ENCODE measurements at regions not wholly inside any gene's neighbourhood (a gene's known extent, or its start where the extent isn't known, plus 50 kb on each side); places are given as distances from the start of the nearest gene placed in this dataset.

DNA sequence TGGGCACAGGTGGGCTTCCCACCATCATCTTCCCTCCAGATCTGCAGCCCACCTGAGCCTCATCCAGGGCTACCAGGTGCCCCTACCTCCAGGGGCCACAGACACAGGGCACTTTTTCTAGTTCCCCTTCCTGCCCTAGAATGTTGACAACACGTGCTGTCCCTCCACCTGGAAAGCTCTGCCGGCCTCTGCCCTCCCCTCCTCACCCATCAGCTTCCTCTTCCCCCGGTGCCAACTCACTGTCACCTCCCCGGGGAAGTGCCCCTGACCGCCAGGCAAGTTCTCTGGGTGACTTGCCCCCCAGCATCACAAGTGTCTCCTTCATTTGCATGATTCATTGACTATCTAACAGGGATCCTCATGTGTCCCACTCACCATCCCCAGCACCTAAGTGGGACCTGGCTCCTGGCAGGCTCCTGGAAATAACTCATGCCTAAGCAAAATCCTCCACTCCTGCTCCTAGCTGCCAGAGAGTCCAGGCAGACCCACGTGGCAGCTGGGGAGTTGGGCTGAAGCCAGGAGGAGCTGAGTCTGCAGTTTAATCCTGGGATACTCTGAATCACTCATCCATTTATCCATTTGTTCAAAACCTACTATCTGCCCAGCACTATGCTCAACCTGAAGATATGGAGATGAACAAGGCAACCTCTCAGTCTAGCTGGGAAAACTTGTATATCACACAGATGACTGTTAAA lies 304.4 kb downstream of the FOXL1 start:
- Histone ChIP-seq H3K18ac (ENCODE audit: low read length) (no peak overlapping the region), H4K5ac (ENCODE audit: low read length) (no peak overlapping the region), H3K27ac (ENCODE audit: low read depth, low read length) (no peak overlapping the region), H3K27me3 (ENCODE audit: insufficient read depth, low read length, poor library complexity) (no peaks in the 10 kb centered on the region), H3K4ac (ENCODE audit: low read depth, low read length) (no peak overlapping the region), H3K4me3 (ENCODE audit: low read length) (no peak overlapping the region), H3K9ac (ENCODE audit: low read length) (no peak overlapping the region), H4K8ac (ENCODE audit: low read depth, low read length) (no peak overlapping the region), H2AK5ac (ENCODE audit: low read length) (no peak overlapping the region), H2BK120ac (ENCODE audit: low read depth, low read length) (no peak overlapping the region), H3K4me2 (ENCODE audit: low read length) (no peak overlapping the region), H3K23ac (ENCODE audit: low read length) (peak overlapping the region; percentile 90), H2BK15ac (replicated peaks; ENCODE audit: low read depth) (no peak overlapping the region), H3K79me2 (ENCODE audit: control insufficient read depth, insufficient read depth, low read length) (no peaks in the 10 kb centered on the region), H3K79me1 (ENCODE audit: low read length) (no peaks in the 10 kb centered on the region), H3K36me3 (ENCODE audit: control insufficient read depth, insufficient read depth, low read length) (no peaks in the 10 kb centered on the region), H2BK5ac (ENCODE audit: low read length) (no peak overlapping the region), H3K4me1 (ENCODE audit: control insufficient read depth, low read depth, low read length) (no peaks in the 10 kb centered on the region), H3K56ac (ENCODE audit: low read length) (no peak overlapping the region)
- WGBS (ENCODE audit: extremely low coverage, insufficient coverage, low lambda C conversion rate), result no CpG with 5 or more reads among the region's 6 CpGs
- DNase-seq, result no peak

DNA sequence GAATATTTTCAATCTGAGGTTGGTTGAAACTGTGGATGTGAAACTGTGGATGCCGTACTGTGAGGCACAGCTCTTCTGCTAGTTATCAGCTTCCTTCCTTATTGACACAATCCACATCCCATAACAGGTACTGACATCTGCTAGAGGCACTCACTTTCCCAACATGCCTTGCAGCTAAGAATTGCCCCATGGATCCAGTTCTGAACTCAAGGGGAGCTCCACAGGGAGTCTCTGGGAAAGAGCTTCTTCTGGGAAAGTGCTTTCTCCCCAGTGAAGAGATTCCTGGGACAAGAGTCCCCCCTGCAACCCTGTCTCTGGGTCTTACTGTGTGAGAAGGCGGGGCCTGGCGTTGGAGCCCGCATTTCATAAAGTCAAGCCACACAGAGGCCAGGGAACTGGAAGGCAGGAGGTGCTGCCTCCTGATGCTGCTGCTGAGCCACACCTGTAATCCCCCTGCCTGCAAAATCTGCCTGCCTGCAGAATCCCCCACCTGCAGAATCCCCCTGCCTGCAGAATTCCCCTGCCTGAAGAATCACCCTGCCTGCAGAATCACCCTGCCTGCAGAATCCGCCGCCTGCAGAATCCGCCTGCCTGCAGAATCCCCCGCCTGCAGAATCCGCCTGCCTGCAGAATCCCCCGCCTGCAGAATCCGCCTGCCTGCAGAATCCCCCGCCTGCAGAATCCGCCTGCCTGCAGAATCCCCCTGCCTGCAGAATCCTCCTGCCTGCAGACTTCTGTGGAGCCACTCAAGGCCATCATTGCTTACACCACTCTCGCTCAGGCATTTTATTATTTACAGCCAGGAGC lies 305.4 kb downstream of the FOXL1 start:
- WGBS (ENCODE audit: extremely low coverage, insufficient coverage, low lambda C conversion rate), result no CpG with 5 or more reads among the region's 14 CpGs
- no peaks in the 10 kb centered on the region for H3K79me2 ChIP-seq (ENCODE audit: control insufficient read depth, insufficient read depth, low read length)
- DNase-seq, result peak; percentile 19

DNA sequence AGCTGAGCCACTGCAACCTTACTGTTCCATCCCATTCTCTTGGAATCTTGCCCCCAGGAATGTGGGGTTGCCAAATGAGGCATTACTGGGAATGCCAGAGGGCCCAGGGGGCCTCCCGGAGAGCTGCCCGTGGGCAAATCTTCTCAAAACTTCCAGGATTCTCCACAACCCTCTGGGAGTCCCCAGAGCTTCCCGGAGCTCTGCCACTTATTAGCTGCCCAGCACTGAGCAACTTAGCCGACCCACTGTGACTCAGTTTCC lies 306.0 kb downstream of the FOXL1 start:
- Histone ChIP-seq H3K27me3 (ENCODE audit: insufficient read depth, low read length, poor library complexity) (no peaks in the 10 kb centered on the region), H3K4ac (ENCODE audit: low read depth, low read length) (no peak overlapping the region), H2BK5ac (ENCODE audit: low read length) (no peak overlapping the region), H3K9ac (ENCODE audit: low read length) (no peak overlapping the region), H2BK120ac (ENCODE audit: low read depth, low read length) (no peak overlapping the region), H3K4me2 (ENCODE audit: low read length) (no peak overlapping the region), H4K5ac (ENCODE audit: low read length) (no peak overlapping the region), H3K27ac (ENCODE audit: low read depth, low read length) (no peak overlapping the region), H2AK5ac (ENCODE audit: low read length) (no peak overlapping the region), H3K79me1 (ENCODE audit: low read length) (no peaks in the 10 kb centered on the region), H3K79me2 (ENCODE audit: control insufficient read depth, insufficient read depth, low read length) (no peaks in the 10 kb centered on the region), H2BK15ac (replicated peaks; ENCODE audit: low read depth) (no peak overlapping the region), H3K4me3 (ENCODE audit: low read length) (no peak overlapping the region), H3K56ac (ENCODE audit: low read length) (no peak overlapping the region), H3K23ac (ENCODE audit: low read length) (no peak overlapping the region), H3K18ac (ENCODE audit: low read length) (no peak overlapping the region), H4K8ac (ENCODE audit: low read depth, low read length) (no peak overlapping the region), H3K36me3 (ENCODE audit: control insufficient read depth, insufficient read depth, low read length) (no peaks in the 10 kb centered on the region), H3K4me1 (ENCODE audit: control insufficient read depth, low read depth, low read length) (no peaks in the 10 kb centered on the region)
- WGBS (ENCODE audit: extremely low coverage, insufficient coverage, low lambda C conversion rate), result no CpG with 5 or more reads among the region's 4 CpGs
- peak; percentile 13 for DNase-seq

More for the DNA sequence above, 305.4 kb downstream of the FOXL1 start:
- Histone ChIP-seq H2AK5ac (ENCODE audit: low read length) (no peak overlapping the region), H3K4me1 (ENCODE audit: control insufficient read depth, low read depth, low read length) (no peaks in the 10 kb centered on the region), H3K56ac (ENCODE audit: low read length) (no peak overlapping the region), H4K5ac (ENCODE audit: low read length) (no peak overlapping the region), H3K36me3 (ENCODE audit: control insufficient read depth, insufficient read depth, low read length) (no peaks in the 10 kb centered on the region), H3K27me3 (ENCODE audit: insufficient read depth, low read length, poor library complexity) (no peaks in the 10 kb centered on the region), H3K18ac (ENCODE audit: low read length) (no peak overlapping the region), H3K79me1 (ENCODE audit: low read length) (no peaks in the 10 kb centered on the region), H3K23ac (ENCODE audit: low read length) (no peak overlapping the region), H4K8ac (ENCODE audit: low read depth, low read length) (no peak overlapping the region), H2BK5ac (ENCODE audit: low read length) (no peak overlapping the region), H3K9ac (ENCODE audit: low read length) (no peak overlapping the region), H3K4me3 (ENCODE audit: low read length) (no peak overlapping the region), H3K27ac (ENCODE audit: low read depth, low read length) (no peak overlapping the region), H2BK15ac (replicated peaks; ENCODE audit: low read depth) (no peak overlapping the region), H3K4ac (ENCODE audit: low read depth, low read length) (no peak overlapping the region), H2BK120ac (ENCODE audit: low read depth, low read length) (no peak overlapping the region), H3K4me2 (ENCODE audit: low read length) (no peak overlapping the region)

DNA sequence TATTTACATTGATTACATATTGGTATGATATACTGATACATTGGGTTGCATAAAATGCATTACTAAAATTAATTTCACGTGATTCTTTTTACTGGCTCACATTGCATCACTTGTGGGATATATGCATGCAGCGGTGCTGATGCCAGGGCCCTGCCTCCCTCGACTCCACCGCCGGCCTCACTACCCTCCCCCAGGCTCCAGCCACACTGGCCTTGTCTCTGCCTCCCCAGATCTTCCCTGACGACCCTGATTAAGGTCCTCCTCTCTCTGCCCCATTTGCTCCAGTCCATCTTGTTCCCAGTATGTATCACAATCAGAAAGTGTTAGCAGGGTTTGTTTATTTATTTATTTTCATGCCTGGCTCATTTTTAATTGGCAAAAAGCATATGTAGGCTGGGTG lies 306.8 kb downstream of the FOXL1 start:
- no peak overlapping the region for H4K5ac ChIP-seq (ENCODE audit: low read length)
- H3K18ac ChIP-seq (ENCODE audit: low read length), result no peak overlapping the region
- H3K4ac ChIP-seq (ENCODE audit: low read depth, low read length), result no peak overlapping the region
- WGBS (ENCODE audit: extremely low coverage, insufficient coverage, low lambda C conversion rate), result no CpG with 5 or more reads among the region's 6 CpGs
- H2BK120ac ChIP-seq (ENCODE audit: low read depth, low read length), result no peak overlapping the region
- H2BK5ac ChIP-seq (ENCODE audit: low read length), result no peak overlapping the region
- no peak overlapping the region for H3K27ac ChIP-seq (ENCODE audit: low read depth, low read length)
- H3K9ac ChIP-seq (ENCODE audit: low read length), result no peak overlapping the region
- H4K8ac ChIP-seq (ENCODE audit: low read depth, low read length), result no peak overlapping the region
- H2BK15ac ChIP-seq (replicated peaks; ENCODE audit: low read depth), result no peak overlapping the region
- H3K4me2 ChIP-seq (ENCODE audit: low read length), result no peak overlapping the region
- DNase-seq, result no peak
- no peak overlapping the region for H3K56ac ChIP-seq (ENCODE audit: low read length)
- no peaks in the 10 kb centered on the region for H3K4me1 ChIP-seq (ENCODE audit: control insufficient read depth, low read depth, low read length)
- no peaks in the 10 kb centered on the region for H3K79me2 ChIP-seq (ENCODE audit: control insufficient read depth, insufficient read depth, low read length)
- H3K79me1 ChIP-seq (ENCODE audit: low read length), result no peaks in the 10 kb centered on the region
- H3K4me3 ChIP-seq (ENCODE audit: low read length), result no peak overlapping the region
- H2AK5ac ChIP-seq (ENCODE audit: low read length), result no peak overlapping the region
- H3K23ac ChIP-seq (ENCODE audit: low read length), result no peak overlapping the region
- no peaks in the 10 kb centered on the region for H3K36me3 ChIP-seq (ENCODE audit: control insufficient read depth, insufficient read depth, low read length)
- no peaks in the 10 kb centered on the region for H3K27me3 ChIP-seq (ENCODE audit: insufficient read depth, low read length, poor library complexity)

DNA sequence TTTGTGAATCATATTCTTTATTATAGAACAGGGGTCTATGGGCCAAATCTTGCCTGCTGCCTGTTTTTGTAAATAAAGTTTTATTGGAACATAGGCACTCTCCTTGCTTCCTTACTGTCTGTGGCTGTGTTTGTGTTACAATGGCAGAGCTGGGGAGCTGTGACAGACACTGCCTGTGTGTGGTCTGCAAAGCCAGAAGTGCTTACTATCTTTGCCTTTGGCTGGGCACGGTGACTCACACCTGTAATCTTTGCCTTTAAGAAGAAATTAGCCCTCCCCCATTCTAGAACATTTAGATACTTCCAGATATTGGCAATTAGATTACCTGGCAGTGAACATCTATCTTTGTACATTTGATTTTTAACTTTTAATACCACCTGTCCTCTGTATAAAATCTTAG lies 308.3 kb downstream of the FOXL1 start:
- Histone ChIP-seq H3K4me3 (ENCODE audit: low read length) (no peak overlapping the region), H3K9ac (ENCODE audit: low read length) (no peak overlapping the region), H3K79me1 (ENCODE audit: low read length) (no peaks in the 10 kb centered on the region), H3K23ac (ENCODE audit: low read length) (no peak overlapping the region), H3K18ac (ENCODE audit: low read length) (no peak overlapping the region), H2BK5ac (ENCODE audit: low read length) (no peak overlapping the region), H3K27ac (ENCODE audit: low read depth, low read length) (no peak overlapping the region), H4K8ac (ENCODE audit: low read depth, low read length) (no peak overlapping the region), H2AK5ac (ENCODE audit: low read length) (no peak overlapping the region), H3K56ac (ENCODE audit: low read length) (no peak overlapping the region), H3K4ac (ENCODE audit: low read depth, low read length) (no peak overlapping the region), H3K4me1 (ENCODE audit: control insufficient read depth, low read depth, low read length) (no peaks in the 10 kb centered on the region), H3K79me2 (ENCODE audit: control insufficient read depth, insufficient read depth, low read length) (no peaks in the 10 kb centered on the region), H2BK120ac (ENCODE audit: low read depth, low read length) (no peak overlapping the region), H3K27me3 (ENCODE audit: insufficient read depth, low read length, poor library complexity) (no peaks in the 10 kb centered on the region), H4K5ac (ENCODE audit: low read length) (no peak overlapping the region), H2BK15ac (replicated peaks; ENCODE audit: low read depth) (no peak overlapping the region), H3K4me2 (ENCODE audit: low read length) (no peak overlapping the region), H3K36me3 (ENCODE audit: control insufficient read depth, insufficient read depth, low read length) (no peaks in the 10 kb centered on the region)
- DNase-seq, result peak; percentile 62
- no CpG with 5 or more reads among the region's 1 CpG for WGBS (ENCODE audit: extremely low coverage, insufficient coverage, low lambda C conversion rate)
